ENCODE measurements at regions not wholly inside any gene's neighbourhood (a gene's known extent, or its start where the extent isn't known, plus 50 kb on each side); places are given as distances from the start of the nearest gene placed in this dataset.

GRCh38 chr12:74204236-74204635 lies 333.4 kb upstream of the ATXN7L3B start:
- TF ChIP-seq CTCF (IDR thresholded peaks at IDR 0.05) (no peak), POLR2A (IDR thresholded peaks at IDR 0.05) (no peak), EP300 (IDR thresholded peaks at IDR 0.05) (no peak)

All from tibial nerve (tissue), 4 donors.